ENCODE measurements at regions not wholly inside any gene's neighbourhood (a gene's known extent, or its start where the extent isn't known, plus 50 kb on each side); places are given as distances from the start of the nearest gene placed in this dataset.

GRCh38 chr9:24602693-24603352 is 57.1 kb upstream of the IZUMO3 start:
- no peak for TF ChIP-seq CTCF (IDR thresholded peaks at IDR 0.05)
- ATAC-seq (no peak), DNase-seq (no peak)
- Histone ChIP-seq H3K4me3 (no peak overlapping the region), H3K4me1 (no peaks in the 10 kb centered on the region), H3K9me3 (no peaks in the 10 kb centered on the region), H3K27me3 (no peaks in the 10 kb centered on the region), H3K27ac (no peak overlapping the region), H3K36me3 (no peaks in the 10 kb centered on the region)
- intact Hi-C loops (cut with DNase I), result no loop called here

All from upper lobe of right lung (tissue), 1 donor.